GM12873 (cell line): ENCODE measurements at regions not wholly inside any gene's neighbourhood (a gene's known extent, or its start where the extent isn't known, plus 50 kb on each side); places are given as distances from the start of the nearest gene placed in this dataset.

Source experiments
- CTCF ChIP-seq: IDR thresholded peaks from 2 replicates; pipeline ENCODE4 v1.5.1; 2012; ENCODE audit warnings: low read depth, mild to moderate bottlenecking, moderate library complexity, low read length, control low read depth; ENCODE audit not compliant: insufficient read depth; ENCODE audit errors: missing control alignments

- TF ChIP-seq CTCF = no peak
Measured at GRCh38 chr5:119694284-119694683, 64.9 kb downstream of the FAM170A start.

- TF ChIP-seq CTCF = no peak
Measured at GRCh38 chr5:119706049-119706448, 76.7 kb downstream of the FAM170A start.

GRCh38 chr5:119708076-119708790 is 78.9 kb downstream of the FAM170A start:
- no peak for TF ChIP-seq CTCF

- TF ChIP-seq CTCF = no peak
Measured at GRCh38 chr5:119721775-119722174, 92.4 kb downstream of the FAM170A start.

- no peak for TF ChIP-seq CTCF
Measured at GRCh38 chr5:119726544-119726943, 97.2 kb downstream of the FAM170A start.

GRCh38 chr5:119740225-119740624 is 110.9 kb downstream of the FAM170A start:
- TF ChIP-seq CTCF = no peak

GRCh38 chr5:119741691-119742090 is 112.3 kb downstream of the FAM170A start:
- no peak for TF ChIP-seq CTCF

GRCh38 chr5:119742311-119742710 is 113.0 kb downstream of the FAM170A start:
- TF ChIP-seq CTCF = no peak
